Transverse colon (tissue), 3 donors: ENCODE measurements at regions not wholly inside any gene's neighbourhood (a gene's known extent, or its start where the extent isn't known, plus 50 kb on each side); places are given as distances from the start of the nearest gene placed in this dataset.

Experiments used
- CTCF ChIP-seq, 5 experiments: fragments of 200-600 bp in 3 of 5; fragments of 450-650 bp in 2 of 5; sonication (generic) in 3 of 5; IDR thresholded peaks; 1 replicate in 2 of 5; 2 replicates in 3 of 5; pipeline ENCODE4 v1.5.1; 2016 to 2017; ENCODE audit warnings: antibody characterized with exemption in 5 of 5, inconsistent platforms in 3 of 5, mild to moderate bottlenecking in 2 of 5, moderate library complexity in 1 of 5
- POLR2A ChIP-seq: fragments of 450-650 bp; IDR thresholded peaks from one replicate; pipeline ENCODE4 v1.6.1; 2016; ENCODE audit warnings: antibody characterized with exemption, mild to moderate bottlenecking, moderate library complexity

DNA sequence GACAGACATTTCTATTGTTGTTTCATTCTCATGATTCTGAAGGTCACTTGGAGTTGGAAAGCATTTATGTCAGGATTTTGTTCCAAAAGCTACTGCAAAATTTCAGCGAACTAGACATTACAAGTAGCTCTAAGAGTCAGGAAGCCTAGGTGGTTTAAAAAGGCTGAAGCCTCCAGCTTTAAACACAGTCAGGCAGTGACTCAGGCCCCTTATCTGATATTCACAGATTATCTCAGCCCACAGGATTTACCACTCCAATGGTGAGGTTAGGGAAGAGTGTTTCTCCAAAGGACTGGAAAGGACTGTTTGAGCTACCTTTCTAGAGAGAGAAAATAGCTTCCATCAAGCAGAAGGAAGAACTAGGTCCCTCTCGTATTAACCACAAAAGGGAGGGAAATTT is 624.4 kb upstream of the C16orf82 start:
- TF ChIP-seq CTCF (IDR thresholded peaks at IDR 0.05) (no peak), POLR2A (no peak)
